Stimulated activated naive B cell treated with anti-CD40 and anti-IgM and Interleukin-4, amounts not matched to agents 10 μg/mL and 1 μg/mL and 100 μg/mL, for 72 hours (primary cell): ENCODE measurements at regions not wholly inside any gene's neighbourhood (a gene's known extent, or its start where the extent isn't known, plus 50 kb on each side); places are given as distances from the start of the nearest gene placed in this dataset.

Experiments
- ATAC-seq, 2 donors: fragments of 150-1000 bp; cut with Tn5 transposase; replicated peaks; 2 replicates each; pipeline ENCODE4 v1.10.0; 2021; ENCODE audit warnings: moderate library complexity in 1 of 2
- DNase-seq: peaks from one replicate; pipeline ENCODE4 v3.0.0; 2021
- H3K27ac Mint-ChIP-seq: one replicate; pipeline ENCODE4 v1.8.0; 2022; ENCODE audit warnings: mild to moderate bottlenecking, mixed read lengths
- H3K27me3 Mint-ChIP-seq, 2 donors: one replicate each; pipeline ENCODE4 v1.8.0; 2022; ENCODE audit warnings: mixed read lengths in 2 of 2
- H3K36me3 Mint-ChIP-seq, 2 donors: one replicate each; pipeline ENCODE4 v1.8.0; 2022; ENCODE audit warnings: mixed read lengths in 2 of 2, mild to moderate bottlenecking in 1 of 2
- H3K4me1 Mint-ChIP-seq, 2 donors: one replicate each; pipeline ENCODE4 v1.8.0; 2022; ENCODE audit warnings: mixed read lengths in 2 of 2, mild to moderate bottlenecking in 1 of 2
- H3K4me3 Mint-ChIP-seq, 2 donors: one replicate each; pipeline ENCODE4 v1.8.0; 2022; ENCODE audit warnings: mild to moderate bottlenecking in 2 of 2, mixed read lengths in 2 of 2, moderate library complexity in 1 of 2
- H3K9me3 Mint-ChIP-seq, 2 donors: one replicate each; pipeline ENCODE4 v1.8.0; 2022; ENCODE audit warnings: mixed read lengths in 2 of 2, mild to moderate bottlenecking in 1 of 2

DNA sequence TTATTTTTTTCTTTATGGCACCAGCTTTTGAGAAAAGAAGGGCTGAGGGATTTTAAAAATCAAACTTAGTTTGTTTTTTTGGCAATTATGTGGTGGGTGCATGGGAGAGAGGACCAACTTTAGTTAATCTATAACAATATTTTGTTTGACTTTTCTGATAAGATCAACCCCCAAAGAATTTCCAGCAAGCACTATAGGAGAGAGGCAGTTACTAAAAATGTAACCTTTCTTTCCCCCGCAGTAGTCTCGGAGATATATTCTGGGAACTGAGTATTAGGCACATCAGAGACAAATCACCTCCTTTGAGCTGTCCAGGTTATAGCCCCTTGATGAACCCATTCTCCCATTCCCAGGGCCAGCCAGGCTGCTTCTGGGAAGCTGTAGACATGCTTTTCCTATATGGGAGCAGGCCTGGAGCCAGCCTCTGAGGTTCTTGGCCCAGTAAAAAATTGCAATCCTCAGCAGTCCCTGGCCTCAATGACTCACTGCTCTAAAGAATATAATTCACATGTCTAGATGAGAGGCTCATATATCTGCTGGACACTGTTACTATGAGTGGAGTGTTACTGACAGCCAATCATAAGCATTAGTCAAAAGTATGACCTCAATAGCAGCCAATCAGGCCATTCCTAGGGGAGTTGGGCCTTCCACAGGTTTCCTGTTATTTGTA is 138.3 kb upstream of the AGBL1 start:
- Mint-ChIP-seq H3K4me1 (no peaks in the 10 kb centered on the region), H3K4me3 (no peak overlapping the region), H3K27ac (no peak overlapping the region), H3K36me3 (no peaks in the 10 kb centered on the region), H3K27me3 (peaks cover 0 to 4% of the 10 kb centered on the region in 2 donors), H3K9me3 (no peaks in the 10 kb centered on the region)
- DNase-seq: no peak
- ATAC-seq: no peak

- no peaks in the 10 kb centered on the region for H3K36me3 Mint-ChIP-seq
- DNase-seq: no peak
- H3K9me3 Mint-ChIP-seq: no peaks in the 10 kb centered on the region
- H3K27ac Mint-ChIP-seq: no peak overlapping the region
- H3K4me3 Mint-ChIP-seq: no peak overlapping the region
- no peaks in the 10 kb centered on the region for H3K4me1 Mint-ChIP-seq
- no peak for ATAC-seq
- peaks cover 0 to 4% of the 10 kb centered on the region in 2 donors for H3K27me3 Mint-ChIP-seq
Measured at GRCh38 chr15:85942632-85943031, 137.0 kb upstream of the AGBL1 start.

GRCh38 chr15:85943151-85943550 is 136.5 kb upstream of the AGBL1 start:
- no peak for DNase-seq
- ATAC-seq: no peak
- Mint-ChIP-seq H3K4me1 (no peaks in the 10 kb centered on the region), H3K27me3 (peaks cover 0 to 4% of the 10 kb centered on the region in 2 donors), H3K4me3 (no peak overlapping the region), H3K36me3 (no peaks in the 10 kb centered on the region), H3K27ac (no peak overlapping the region), H3K9me3 (no peaks in the 10 kb centered on the region)

DNA sequence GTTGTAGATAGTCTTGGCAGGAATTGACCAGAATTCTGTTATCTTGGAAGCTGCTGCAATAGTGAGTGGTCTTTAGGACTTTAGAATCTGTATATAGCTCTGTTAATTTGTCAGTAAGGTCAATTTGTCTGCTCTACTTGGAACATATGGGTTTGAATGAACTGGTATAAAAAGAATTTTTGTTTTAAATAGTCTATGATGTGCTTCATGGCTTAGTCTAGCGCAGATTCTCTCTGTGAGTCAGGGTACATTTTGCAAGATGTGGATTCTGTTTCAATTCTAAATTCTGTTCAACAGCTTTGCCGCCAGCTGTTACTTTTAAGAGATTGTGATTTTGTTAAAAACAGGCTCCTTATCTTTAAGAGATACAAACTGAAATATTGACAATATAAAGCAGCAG is 135.9 kb upstream of the AGBL1 start:
- no peak for ATAC-seq
- Mint-ChIP-seq H3K36me3 (no peaks in the 10 kb centered on the region), H3K4me1 (no peaks in the 10 kb centered on the region), H3K9me3 (no peaks in the 10 kb centered on the region), H3K27ac (no peak overlapping the region), H3K4me3 (no peak overlapping the region), H3K27me3 (peaks cover 0 to 4% of the 10 kb centered on the region in 2 donors)
- no peak for DNase-seq

GRCh38 chr15:85947021-85947420 is 132.7 kb upstream of the AGBL1 start:
- H3K4me3 Mint-ChIP-seq: no peak overlapping the region
- H3K4me1 Mint-ChIP-seq: peaks cover 5 to 9% of the 10 kb centered on the region in 2 donors
- no peaks in the 10 kb centered on the region for H3K9me3 Mint-ChIP-seq
- DNase-seq (no peak), ATAC-seq (no peak)
- no peaks in the 10 kb centered on the region for H3K36me3 Mint-ChIP-seq
- no peaks in the 10 kb centered on the region for H3K27me3 Mint-ChIP-seq
- H3K27ac Mint-ChIP-seq: no peak overlapping the region

- no peaks in the 10 kb centered on the region for H3K9me3 Mint-ChIP-seq
- no peak overlapping the region for H3K27ac Mint-ChIP-seq
- DNase-seq (no peak), ATAC-seq (no peak)
- H3K36me3 Mint-ChIP-seq: no peaks in the 10 kb centered on the region
- H3K4me3 Mint-ChIP-seq: no peak overlapping the region
- no peaks in the 10 kb centered on the region for H3K27me3 Mint-ChIP-seq
- peaks cover 5 to 9% of the 10 kb centered on the region in 2 donors for H3K4me1 Mint-ChIP-seq
Measured at GRCh38 chr15:85947936-85948335, 131.7 kb upstream of the AGBL1 start.

- DNase-seq (peak; percentile 21), ATAC-seq (peak; percentile 87 to 89)
- Mint-ChIP-seq H3K4me1 (peaks cover 6 to 9% of the 10 kb centered on the region in 2 donors), H3K9me3 (peaks cover 0 to under 1% of the 10 kb centered on the region in 2 donors), H3K36me3 (no peaks in the 10 kb centered on the region), H3K27me3 (no peaks in the 10 kb centered on the region), H3K4me3 (no peak overlapping the region), H3K27ac (no peak overlapping the region)
Measured at GRCh38 chr15:85950101-85950500, 129.6 kb upstream of the AGBL1 start.

- ATAC-seq (no peak), DNase-seq (no peak)
- peaks cover 12 to 21% of the 10 kb centered on the region in 2 donors for H3K4me1 Mint-ChIP-seq
- H3K27ac Mint-ChIP-seq: no peak overlapping the region
- peaks cover 0 to 2% of the 10 kb centered on the region in 2 donors for H3K36me3 Mint-ChIP-seq
- peaks cover 5% of the 10 kb centered on the region in 2 donors for H3K9me3 Mint-ChIP-seq
- H3K27me3 Mint-ChIP-seq: no peaks in the 10 kb centered on the region
- no peak overlapping the region for H3K4me3 Mint-ChIP-seq
Measured at GRCh38 chr15:85954586-85954985, 125.1 kb upstream of the AGBL1 start.

DNA sequence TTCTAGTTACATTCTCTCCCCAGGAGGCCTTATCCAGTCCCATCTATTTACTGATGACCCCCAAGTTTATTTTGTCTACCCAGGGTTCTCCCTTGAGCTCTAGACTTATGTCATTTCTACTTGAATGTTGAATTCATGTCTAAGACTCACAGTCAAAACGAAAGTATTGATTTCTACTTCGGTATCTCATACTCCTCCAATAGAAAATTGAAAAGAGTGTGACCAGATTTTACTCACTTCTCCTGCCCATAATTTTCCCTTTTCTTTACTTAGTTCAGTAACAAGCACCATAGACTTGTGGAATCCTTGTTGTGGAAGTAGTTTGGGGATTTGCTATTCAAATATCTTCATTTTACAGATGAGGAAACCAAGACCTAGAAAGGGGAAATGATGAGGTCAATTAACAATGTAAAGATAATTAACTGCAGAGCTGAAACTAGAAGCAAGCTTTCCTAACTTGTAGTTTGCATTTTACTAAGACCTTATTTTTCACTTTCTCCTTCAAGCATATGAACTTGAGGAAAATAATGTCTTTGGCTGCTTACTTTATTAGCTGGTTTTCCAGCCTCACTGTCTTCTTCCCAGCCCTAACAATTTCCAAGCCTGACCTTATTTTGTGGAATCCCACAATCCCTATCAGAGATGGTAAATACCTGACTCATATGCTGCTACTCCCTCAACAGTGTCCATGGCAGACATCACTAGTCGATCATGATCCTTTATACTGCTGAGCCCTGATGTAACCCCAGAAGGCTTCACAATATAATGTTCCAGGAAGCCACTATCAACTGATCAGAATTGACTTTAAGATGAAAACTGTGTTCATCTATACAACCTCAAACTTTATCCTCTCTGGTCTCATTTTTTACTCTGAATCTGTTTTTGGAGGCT is 123.9 kb upstream of the AGBL1 start:
- peak; percentile 74 to 81 for ATAC-seq
- Mint-ChIP-seq H3K27me3 (no peaks in the 10 kb centered on the region), H3K27ac (no peak overlapping the region), H3K4me3 (no peak overlapping the region), H3K4me1 (peaks cover 9 to 13% of the 10 kb centered on the region in 2 donors), H3K36me3 (peaks cover 0 to 2% of the 10 kb centered on the region in 2 donors), H3K9me3 (peaks cover 5% of the 10 kb centered on the region in 2 donors)
- no peak for DNase-seq

DNA sequence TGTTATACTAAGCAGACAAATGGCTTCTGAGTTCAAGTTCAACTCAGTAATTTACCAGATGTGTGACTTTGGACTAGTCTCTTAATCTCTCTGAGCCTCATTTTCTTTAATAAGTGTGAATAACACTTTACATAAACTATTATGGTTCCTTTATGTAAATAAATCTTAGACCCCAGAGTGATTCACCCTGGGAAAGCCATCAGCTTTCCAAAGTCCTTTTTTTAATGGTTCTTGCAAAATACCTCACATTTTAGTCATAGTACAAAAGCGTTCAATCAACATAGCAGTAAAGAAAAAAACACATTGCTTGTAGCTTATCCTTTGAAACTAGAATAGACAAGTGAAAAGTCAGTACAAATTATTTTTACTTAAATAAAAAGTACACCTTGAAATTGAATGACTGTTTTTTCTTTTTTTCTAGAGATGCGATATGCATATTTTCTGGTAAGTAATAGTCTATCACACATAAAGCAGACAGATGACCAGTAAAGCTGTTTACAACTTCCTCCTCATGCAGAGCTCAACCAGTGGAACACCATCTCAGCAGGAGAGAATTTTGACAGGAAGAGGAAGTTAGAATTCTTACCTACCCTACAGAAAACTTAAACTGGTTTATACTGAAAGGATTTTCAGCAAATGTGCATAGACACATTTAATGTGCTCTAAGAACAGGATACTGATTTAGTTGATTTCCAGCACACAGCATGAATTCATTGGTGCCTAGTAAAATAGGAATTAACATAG is 123.0 kb upstream of the AGBL1 start:
- peaks cover 5% of the 10 kb centered on the region in 2 donors for H3K9me3 Mint-ChIP-seq
- no peak overlapping the region for H3K4me3 Mint-ChIP-seq
- H3K27me3 Mint-ChIP-seq: no peaks in the 10 kb centered on the region
- DNase-seq (no peak), ATAC-seq (no peak)
- H3K36me3 Mint-ChIP-seq: peaks cover 0 to 2% of the 10 kb centered on the region in 2 donors
- peaks cover 9 to 13% of the 10 kb centered on the region in 2 donors for H3K4me1 Mint-ChIP-seq
- H3K27ac Mint-ChIP-seq: no peak overlapping the region

GRCh38 chr15:85959611-85960010 is 120.1 kb upstream of the AGBL1 start:
- Mint-ChIP-seq H3K9me3 (peaks cover 5% of the 10 kb centered on the region in 2 donors), H3K4me1 (peaks cover 9 to 13% of the 10 kb centered on the region in 2 donors), H3K36me3 (peaks cover 0 to 2% of the 10 kb centered on the region in 2 donors), H3K4me3 (no peak overlapping the region), H3K27ac (no peak overlapping the region), H3K27me3 (no peaks in the 10 kb centered on the region)
- ATAC-seq (no peak), DNase-seq (no peak)

DNA sequence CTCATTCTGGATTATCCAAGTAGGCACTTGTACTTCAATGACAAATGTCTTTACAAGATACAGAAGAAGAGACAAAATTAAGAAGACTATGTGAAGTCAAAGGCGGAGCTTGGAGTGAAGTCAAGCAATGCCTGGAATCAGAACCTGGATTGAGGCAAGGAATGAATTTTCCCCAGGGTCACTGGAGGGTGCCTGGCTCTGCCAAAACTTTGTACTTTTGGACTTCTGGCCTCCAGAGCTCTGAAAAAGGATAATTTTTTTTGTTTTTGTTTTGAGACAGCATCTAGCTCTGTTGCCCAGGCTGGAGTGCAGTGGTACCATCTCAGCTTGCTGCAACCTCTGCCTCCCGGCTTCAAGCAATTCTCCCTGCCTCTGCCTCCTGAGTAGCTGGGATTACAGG is 119.3 kb upstream of the AGBL1 start:
- Mint-ChIP-seq H3K27ac (no peak overlapping the region), H3K4me1 (peaks cover 5 to 9% of the 10 kb centered on the region in 2 donors), H3K9me3 (peaks cover 2 to 4% of the 10 kb centered on the region in 2 donors), H3K4me3 (no peak overlapping the region), H3K27me3 (peaks cover under 1 to 1% of the 10 kb centered on the region in 2 donors), H3K36me3 (peaks cover 0 to under 1% of the 10 kb centered on the region in 2 donors)
- DNase-seq (no peak), ATAC-seq (no peak)

DNA sequence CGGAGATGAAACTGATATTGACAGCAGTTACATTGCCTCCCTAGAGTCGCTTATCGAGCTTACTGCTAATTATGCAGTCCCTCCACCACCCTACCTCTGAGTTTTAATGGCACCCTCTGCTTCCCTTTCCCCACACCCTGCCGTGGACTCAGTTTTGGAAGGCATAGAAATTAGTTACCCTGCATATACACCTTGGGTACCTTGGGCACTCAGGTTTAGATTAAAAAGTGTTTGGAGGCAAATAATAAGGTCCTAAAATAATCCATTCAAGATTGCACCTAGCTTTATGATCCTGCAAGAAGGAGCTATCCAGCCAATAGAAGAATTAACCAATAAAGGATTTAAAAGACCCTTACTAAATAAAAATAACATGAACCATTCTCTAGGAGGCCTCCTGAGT is 117.8 kb upstream of the AGBL1 start:
- H3K9me3 Mint-ChIP-seq: no peaks in the 10 kb centered on the region
- no peak for DNase-seq
- H3K4me3 Mint-ChIP-seq: no peak overlapping the region
- H3K36me3 Mint-ChIP-seq: no peaks in the 10 kb centered on the region
- ATAC-seq: no peak
- no peak overlapping the region for H3K27ac Mint-ChIP-seq
- H3K27me3 Mint-ChIP-seq: peaks cover 4 to 5% of the 10 kb centered on the region in 2 donors
- H3K4me1 Mint-ChIP-seq: no peaks in the 10 kb centered on the region

DNA sequence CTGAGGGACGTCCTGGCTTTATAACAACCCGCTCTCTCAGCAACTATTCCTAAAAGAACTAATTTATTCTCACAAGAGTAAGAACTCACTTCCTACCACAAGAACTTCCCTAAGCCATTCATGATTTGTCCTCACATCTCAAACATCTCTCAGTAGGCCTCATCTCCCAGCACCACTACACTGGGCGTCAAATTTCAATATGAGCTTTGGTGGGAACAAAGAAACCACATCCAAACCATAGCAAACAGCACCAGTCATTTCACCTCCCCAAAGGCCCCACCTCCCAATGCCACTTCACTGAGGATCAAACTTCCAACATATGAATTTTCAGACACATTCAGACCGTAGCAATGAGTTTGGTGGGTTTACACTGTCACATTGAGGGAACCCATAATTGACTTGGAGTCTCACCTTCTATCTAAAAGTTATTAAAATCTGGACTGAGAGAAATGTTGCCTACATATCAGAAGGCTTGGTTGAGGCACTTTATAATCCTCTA is 116.4 kb upstream of the AGBL1 start:
- no peak for ATAC-seq
- Mint-ChIP-seq H3K4me3 (no peak overlapping the region), H3K4me1 (no peaks in the 10 kb centered on the region), H3K27me3 (peaks cover 4 to 5% of the 10 kb centered on the region in 2 donors), H3K27ac (no peak overlapping the region), H3K36me3 (no peaks in the 10 kb centered on the region), H3K9me3 (no peaks in the 10 kb centered on the region)
- no peak for DNase-seq
